Fibroblast of lung (primary cell): ENCODE measurements at regions not wholly inside any gene's neighbourhood (a gene's known extent, or its start where the extent isn't known, plus 50 kb on each side); places are given as distances from the start of the nearest gene placed in this dataset.

Source experiments
- DNase-seq, 2 donors: peaks; one replicate each; pipeline versions ENCODE4 v3.0.0 to v3.0.0-alpha.2; 2010; ENCODE audit warnings: low read depth in 2 of 2
- H2AFZ ChIP-seq: 2 replicates; pipeline ENCODE4 v1.5.1; 2012; ENCODE audit warnings: low read length, control low read depth, inconsistent platforms
- H3K27ac ChIP-seq: 2 replicates; pipeline ENCODE4 v1.5.1; 2011; ENCODE audit warnings: low read length, control low read depth; ENCODE audit not compliant: insufficient read depth
- H3K27me3 ChIP-seq: 2 replicates; pipeline ENCODE4 v1.5.1; 2011; ENCODE audit warnings: mild to moderate bottlenecking, low read length; ENCODE audit not compliant: control insufficient read depth, insufficient read depth
- H3K36me3 ChIP-seq: 2 replicates; pipeline ENCODE4 v1.5.1; 2011; ENCODE audit warnings: low read length; ENCODE audit not compliant: control insufficient read depth, insufficient read depth
- H3K4me1 ChIP-seq: 2 replicates; pipeline ENCODE4 v1.5.1; 2011; ENCODE audit warnings: low read length; ENCODE audit not compliant: control insufficient read depth, insufficient read depth; ENCODE audit errors: extremely low read depth
- H3K4me2 ChIP-seq: 2 replicates; pipeline ENCODE4 v1.5.1; 2011; ENCODE audit warnings: low read length, control low read depth; ENCODE audit not compliant: insufficient read depth; ENCODE audit errors: extremely low read depth
- H3K4me3 ChIP-seq, 4 experiments: fragments of 200-600 bp in 1 of 4; sonication (generic) in 1 of 4; replicated peaks in 1 of 4; 2 replicates each; pipeline ENCODE4 v1.5.1; 2011 to 2016; ENCODE audit warnings: low read length in 4 of 4, low read depth in 3 of 4, mild to moderate bottlenecking in 3 of 4, control low read depth in 2 of 4, inconsistent platforms in 1 of 4, mixed read lengths in 1 of 4; ENCODE audit not compliant: insufficient read depth in 1 of 4; ENCODE audit errors: control extremely low read depth in 1 of 4
- H3K79me2 ChIP-seq: 2 replicates; pipeline ENCODE4 v1.5.1; 2012; ENCODE audit warnings: mild to moderate bottlenecking, low read length, inconsistent platforms; ENCODE audit not compliant: control insufficient read depth, insufficient read depth
- H3K9ac ChIP-seq: 2 replicates; pipeline ENCODE4 v1.5.1; 2011; ENCODE audit warnings: mild to moderate bottlenecking, low read length, control low read depth; ENCODE audit not compliant: insufficient read depth
- H3K9me3 ChIP-seq: 2 replicates; pipeline ENCODE4 v1.5.1; 2012; ENCODE audit warnings: low read depth, low read length; ENCODE audit not compliant: control insufficient read depth, insufficient read depth
- H4K20me1 ChIP-seq: 2 replicates; pipeline ENCODE4 v1.5.1; 2011; ENCODE audit warnings: low read length; ENCODE audit not compliant: control insufficient read depth, insufficient read depth; ENCODE audit errors: extremely low read depth
- EZH2 ChIP-seq: IDR thresholded peaks from 2 replicates; pipeline ENCODE4 v1.5.1; 2012; ENCODE audit warnings: low read length, control low read depth, mild to moderate bottlenecking; ENCODE audit errors: missing control alignments
- TF ChIP-seq, protein P1 (sequence below), 2 donors: IDR thresholded peaks in 1 of 2; conservative IDR thresholded peaks in 1 of 2; 1 replicate in 1 of 2; 2 replicates in 1 of 2; pipeline ENCODE4 v1.5.1; 2011 to 2012; ENCODE audit warnings: low read length in 2 of 2, control low read depth in 1 of 2, inconsistent platforms in 1 of 2, low read depth in 1 of 2, mild to moderate bottlenecking in 1 of 2

DNA sequence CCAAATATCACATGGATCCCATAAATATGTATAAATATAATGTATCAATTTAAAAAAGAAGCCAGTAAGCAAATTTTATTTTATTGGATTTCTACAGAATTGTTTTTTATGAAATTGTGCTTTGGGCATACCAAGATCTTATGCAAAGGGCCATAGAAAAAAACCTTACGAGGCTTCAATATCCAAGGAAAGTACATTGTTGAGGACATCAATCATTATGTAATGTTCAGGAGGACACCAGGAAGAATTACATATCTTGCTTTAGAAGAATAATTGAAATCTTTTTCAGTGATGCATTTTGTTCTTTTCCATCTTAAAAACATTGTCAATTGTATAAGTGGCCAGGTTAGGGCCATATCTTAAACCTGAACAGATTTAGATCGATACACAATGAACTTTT is 187.8 kb upstream of the GAS1 start:
- Histone ChIP-seq H3K9me3 (no peaks in the 10 kb centered on the region), H3K4me3 (no peak overlapping the region), H3K4me1 (no peaks in the 10 kb centered on the region), H4K20me1 (no peaks in the 10 kb centered on the region), H3K4me2 (no peak overlapping the region), H2AFZ (no peak overlapping the region), H3K27me3 (no peaks in the 10 kb centered on the region), H3K9ac (no peak overlapping the region), H3K36me3 (no peaks in the 10 kb centered on the region), H3K79me2 (no peaks in the 10 kb centered on the region), H3K27ac (no peak overlapping the region)
- TF ChIP-seq, protein P1, sequence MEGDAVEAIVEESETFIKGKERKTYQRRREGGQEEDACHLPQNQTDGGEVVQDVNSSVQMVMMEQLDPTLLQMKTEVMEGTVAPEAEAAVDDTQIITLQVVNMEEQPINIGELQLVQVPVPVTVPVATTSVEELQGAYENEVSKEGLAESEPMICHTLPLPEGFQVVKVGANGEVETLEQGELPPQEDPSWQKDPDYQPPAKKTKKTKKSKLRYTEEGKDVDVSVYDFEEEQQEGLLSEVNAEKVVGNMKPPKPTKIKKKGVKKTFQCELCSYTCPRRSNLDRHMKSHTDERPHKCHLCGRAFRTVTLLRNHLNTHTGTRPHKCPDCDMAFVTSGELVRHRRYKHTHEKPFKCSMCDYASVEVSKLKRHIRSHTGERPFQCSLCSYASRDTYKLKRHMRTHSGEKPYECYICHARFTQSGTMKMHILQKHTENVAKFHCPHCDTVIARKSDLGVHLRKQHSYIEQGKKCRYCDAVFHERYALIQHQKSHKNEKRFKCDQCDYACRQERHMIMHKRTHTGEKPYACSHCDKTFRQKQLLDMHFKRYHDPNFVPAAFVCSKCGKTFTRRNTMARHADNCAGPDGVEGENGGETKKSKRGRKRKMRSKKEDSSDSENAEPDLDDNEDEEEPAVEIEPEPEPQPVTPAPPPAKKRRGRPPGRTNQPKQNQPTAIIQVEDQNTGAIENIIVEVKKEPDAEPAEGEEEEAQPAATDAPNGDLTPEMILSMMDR (conservative IDR thresholded peaks at IDR 0.05 in 1 of 2, IDR thresholded peaks at IDR 0.05 in 1 of 2; ENCODE audit: low read depth in 1 of 2, low read length in 2 of 2) = no peak
- no peak for TF ChIP-seq EZH2
- DNase-seq = no peak

- H3K27ac ChIP-seq = no peak overlapping the region
- no peaks in the 10 kb centered on the region for H4K20me1 ChIP-seq
- H3K4me3 ChIP-seq = no peak overlapping the region
- no peaks in the 10 kb centered on the region for H3K27me3 ChIP-seq
- H3K4me2 ChIP-seq = no peak overlapping the region
- no peak for TF ChIP-seq EZH2
- TF ChIP-seq, protein P1 (conservative IDR thresholded peaks at IDR 0.05 in 1 of 2, IDR thresholded peaks at IDR 0.05 in 1 of 2; ENCODE audit: low read depth in 1 of 2, low read length in 2 of 2) = no peak
- no peak for DNase-seq
- no peaks in the 10 kb centered on the region for H3K79me2 ChIP-seq
- no peaks in the 10 kb centered on the region for H3K9me3 ChIP-seq
- no peaks in the 10 kb centered on the region for H3K4me1 ChIP-seq
- H3K9ac ChIP-seq = no peak overlapping the region
- H3K36me3 ChIP-seq = no peaks in the 10 kb centered on the region
- H2AFZ ChIP-seq = no peak overlapping the region
Observed at GRCh38 chr9:87137718-87138117, 190.4 kb upstream of the GAS1 start.

GRCh38 chr9:87138128-87139040 is 191.1 kb upstream of the GAS1 start:
- DNase-seq = no peak
- H3K9me3 ChIP-seq = no peaks in the 10 kb centered on the region
- no peaks in the 10 kb centered on the region for H3K36me3 ChIP-seq
- H3K4me2 ChIP-seq = no peak overlapping the region
- H2AFZ ChIP-seq = no peak overlapping the region
- no peaks in the 10 kb centered on the region for H3K4me1 ChIP-seq
- TF ChIP-seq, protein P1 (conservative IDR thresholded peaks at IDR 0.05 in 1 of 2, IDR thresholded peaks at IDR 0.05 in 1 of 2; ENCODE audit: low read depth in 1 of 2, low read length in 2 of 2) = no peak
- no peak for TF ChIP-seq EZH2
- no peak overlapping the region for H3K27ac ChIP-seq
- H4K20me1 ChIP-seq = no peaks in the 10 kb centered on the region
- H3K27me3 ChIP-seq = no peaks in the 10 kb centered on the region
- no peaks in the 10 kb centered on the region for H3K79me2 ChIP-seq
- no peak overlapping the region for H3K4me3 ChIP-seq
- no peak overlapping the region for H3K9ac ChIP-seq
